GM12873 (cell line): ENCODE measurements at regions not wholly inside any gene's neighbourhood (a gene's known extent, or its start where the extent isn't known, plus 50 kb on each side); places are given as distances from the start of the nearest gene placed in this dataset.

ENCODE experiments used
- TF ChIP-seq, protein P1 (sequence below): IDR thresholded peaks from 2 replicates; pipeline ENCODE4 v1.5.1; 2012; ENCODE audit warnings: low read depth, mild to moderate bottlenecking, moderate library complexity, low read length, control low read depth; ENCODE audit not compliant: insufficient read depth; ENCODE audit errors: missing control alignments

DNA sequence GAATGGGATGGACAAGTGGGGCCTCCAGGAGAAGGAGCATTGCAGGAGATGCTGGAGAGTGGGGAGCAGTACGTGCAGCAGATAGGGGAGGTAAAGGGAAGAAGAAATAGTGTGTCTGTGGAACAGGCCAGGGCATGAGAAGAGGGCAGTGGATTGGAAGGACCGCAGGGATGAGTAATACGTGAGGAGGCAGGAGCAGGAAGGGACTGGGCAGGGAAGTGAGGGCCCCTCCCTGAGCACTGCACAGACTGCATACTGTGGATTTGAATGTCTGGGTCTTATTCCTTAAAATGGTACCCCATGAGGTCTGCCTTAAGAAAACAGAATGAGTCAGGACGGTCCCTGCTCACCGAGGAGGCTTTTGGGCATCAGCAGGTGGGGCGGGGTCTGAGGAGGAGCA is 210.0 kb upstream of the NDN start:
- TF ChIP-seq, protein P1, sequence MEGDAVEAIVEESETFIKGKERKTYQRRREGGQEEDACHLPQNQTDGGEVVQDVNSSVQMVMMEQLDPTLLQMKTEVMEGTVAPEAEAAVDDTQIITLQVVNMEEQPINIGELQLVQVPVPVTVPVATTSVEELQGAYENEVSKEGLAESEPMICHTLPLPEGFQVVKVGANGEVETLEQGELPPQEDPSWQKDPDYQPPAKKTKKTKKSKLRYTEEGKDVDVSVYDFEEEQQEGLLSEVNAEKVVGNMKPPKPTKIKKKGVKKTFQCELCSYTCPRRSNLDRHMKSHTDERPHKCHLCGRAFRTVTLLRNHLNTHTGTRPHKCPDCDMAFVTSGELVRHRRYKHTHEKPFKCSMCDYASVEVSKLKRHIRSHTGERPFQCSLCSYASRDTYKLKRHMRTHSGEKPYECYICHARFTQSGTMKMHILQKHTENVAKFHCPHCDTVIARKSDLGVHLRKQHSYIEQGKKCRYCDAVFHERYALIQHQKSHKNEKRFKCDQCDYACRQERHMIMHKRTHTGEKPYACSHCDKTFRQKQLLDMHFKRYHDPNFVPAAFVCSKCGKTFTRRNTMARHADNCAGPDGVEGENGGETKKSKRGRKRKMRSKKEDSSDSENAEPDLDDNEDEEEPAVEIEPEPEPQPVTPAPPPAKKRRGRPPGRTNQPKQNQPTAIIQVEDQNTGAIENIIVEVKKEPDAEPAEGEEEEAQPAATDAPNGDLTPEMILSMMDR, result no peak

DNA sequence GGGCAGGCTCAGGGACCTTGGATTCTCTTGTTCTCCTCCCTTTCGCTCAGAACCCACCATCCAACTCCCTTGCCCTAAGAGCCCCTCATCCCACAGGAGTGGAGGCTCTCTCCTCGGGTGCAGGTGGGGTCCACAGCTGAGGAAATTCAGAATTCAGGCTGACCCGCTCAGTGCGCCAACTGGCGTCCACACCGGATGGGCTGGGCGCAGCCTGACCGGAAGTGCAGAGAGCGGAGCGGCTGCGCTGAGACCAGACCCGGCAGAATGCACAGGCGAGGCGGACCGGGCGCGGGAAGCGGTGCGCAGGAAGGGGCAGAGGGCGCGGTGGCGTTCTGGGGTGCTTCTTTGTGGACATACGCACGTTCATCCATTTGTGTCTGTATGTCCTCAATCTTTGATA is 210.4 kb upstream of the NDN start:
- TF ChIP-seq, protein P1, result no peak

DNA sequence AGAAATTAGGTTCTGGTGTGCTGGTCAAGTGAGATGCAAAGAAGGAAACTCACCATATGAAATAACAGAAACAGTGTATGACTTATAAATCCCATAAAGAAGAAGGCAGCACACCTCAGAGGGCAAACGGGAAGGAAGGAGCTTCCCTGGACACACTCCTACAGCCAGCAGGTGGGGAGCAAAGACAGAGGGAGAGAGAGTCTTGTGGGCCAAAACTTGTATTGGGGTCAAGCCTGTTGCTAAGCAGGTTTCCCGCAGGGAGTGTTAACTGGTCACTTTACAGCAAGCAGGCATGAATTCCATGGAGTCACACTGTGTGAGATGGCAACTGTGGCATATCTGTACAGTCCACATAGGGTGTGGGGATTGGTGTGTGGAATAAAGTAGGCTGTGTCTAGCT is 222.9 kb upstream of the NDN start:
- TF ChIP-seq, protein P1, result no peak

DNA sequence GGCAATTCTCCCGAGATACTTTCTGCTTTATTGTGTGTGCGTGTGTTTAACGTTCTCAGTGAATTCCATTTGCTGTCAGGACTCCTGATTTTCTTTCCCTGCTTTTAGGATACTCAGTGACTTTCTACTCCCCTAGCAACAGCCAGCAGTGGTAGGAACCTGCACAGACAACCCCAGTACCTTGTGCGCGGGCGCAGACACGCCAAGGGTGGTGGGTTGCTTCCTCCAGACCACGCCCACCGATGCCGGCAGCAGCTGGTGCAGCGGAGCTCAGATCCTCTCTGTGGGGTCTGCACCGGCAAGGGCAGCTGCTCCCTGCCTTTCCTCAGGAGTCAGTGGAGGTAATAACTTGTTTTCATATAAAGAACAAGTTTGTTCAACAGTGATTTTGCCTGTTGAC is 225.1 kb upstream of the NDN start:
- TF ChIP-seq, protein P1, result no peak

DNA sequence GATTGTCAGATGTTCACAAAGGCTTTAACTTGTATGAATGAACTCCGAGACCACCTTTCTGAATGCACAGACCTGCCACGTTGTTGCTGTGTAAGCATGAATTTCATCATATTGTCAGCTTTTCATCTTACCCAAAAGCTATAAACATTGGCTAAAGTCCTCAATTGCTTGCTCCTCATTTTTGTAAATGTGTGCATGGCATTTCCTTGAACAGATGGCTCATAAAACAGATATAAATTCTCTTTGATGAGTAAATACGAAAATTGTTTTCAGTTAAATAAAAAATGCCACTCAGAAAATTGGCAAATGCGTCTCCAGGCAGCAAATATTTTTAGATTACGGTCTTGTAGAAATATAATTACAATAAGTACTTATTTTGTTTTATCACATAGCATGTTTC is 226.0 kb upstream of the NDN start:
- TF ChIP-seq, protein P1, result no peak

DNA sequence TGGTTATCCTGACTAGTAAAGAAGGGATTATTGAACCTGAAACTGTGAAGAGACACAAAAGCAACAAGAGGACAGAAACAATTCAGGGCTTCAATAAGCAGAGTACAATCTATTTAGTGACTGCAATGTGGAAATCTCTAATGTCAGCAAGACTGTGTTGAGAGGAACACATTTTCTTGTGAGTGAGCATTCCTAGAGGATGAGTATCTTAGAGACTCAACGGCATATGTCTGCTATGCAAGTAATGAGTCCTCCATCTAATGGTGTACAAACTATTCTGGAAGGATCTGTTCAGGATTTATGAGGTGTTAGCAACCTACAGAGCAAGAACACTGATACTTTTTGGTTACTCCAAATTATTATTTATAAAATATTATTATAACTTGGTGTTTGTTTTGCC is 226.5 kb upstream of the NDN start:
- TF ChIP-seq, protein P1, result no peak

DNA sequence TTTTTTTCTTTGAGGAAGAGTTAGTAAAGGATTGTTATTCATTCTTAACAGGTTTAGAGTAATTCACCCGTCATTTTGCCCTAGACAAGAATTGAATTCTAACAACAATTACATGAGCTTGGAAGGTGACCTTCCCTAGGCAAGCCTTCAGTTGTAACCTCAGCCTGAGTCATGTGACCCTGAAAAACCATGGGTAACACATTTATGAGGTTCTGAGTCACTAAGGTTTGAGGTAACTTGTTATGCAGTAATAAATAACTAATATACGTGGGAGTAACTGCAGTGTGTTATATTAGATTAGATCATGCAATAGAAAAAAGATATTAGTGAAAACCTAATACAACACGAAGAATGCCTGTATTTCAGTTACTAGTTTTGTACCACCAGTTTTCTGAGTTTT is 237.6 kb upstream of the NDN start:
- TF ChIP-seq, protein P1, result no peak

DNA sequence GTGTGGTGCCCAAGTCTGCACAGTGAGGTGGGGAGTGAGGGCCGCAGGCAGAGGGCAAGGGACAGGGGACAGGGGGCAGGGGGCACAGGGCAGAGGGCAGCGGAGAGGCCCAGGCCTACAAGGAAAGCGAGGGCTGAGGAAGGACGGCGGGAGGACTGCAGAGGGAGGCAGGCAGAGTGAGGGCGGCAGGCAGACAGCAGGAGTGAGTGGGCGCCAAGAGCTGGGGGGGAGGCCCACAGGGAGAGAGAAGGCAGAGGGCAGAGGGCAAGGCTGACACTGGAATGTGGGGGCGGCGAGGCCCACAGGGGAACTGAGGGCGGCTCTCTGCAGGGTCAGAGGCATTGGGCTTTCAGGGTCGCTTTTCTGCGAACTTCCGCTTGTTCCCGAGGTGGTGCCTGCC is 267.8 kb upstream of the NDN start:
- TF ChIP-seq, protein P1, result no peak
